ENCODE measurements at regions not wholly inside any gene's neighbourhood (a gene's known extent, or its start where the extent isn't known, plus 50 kb on each side); places are given as distances from the start of the nearest gene placed in this dataset.

DNA sequence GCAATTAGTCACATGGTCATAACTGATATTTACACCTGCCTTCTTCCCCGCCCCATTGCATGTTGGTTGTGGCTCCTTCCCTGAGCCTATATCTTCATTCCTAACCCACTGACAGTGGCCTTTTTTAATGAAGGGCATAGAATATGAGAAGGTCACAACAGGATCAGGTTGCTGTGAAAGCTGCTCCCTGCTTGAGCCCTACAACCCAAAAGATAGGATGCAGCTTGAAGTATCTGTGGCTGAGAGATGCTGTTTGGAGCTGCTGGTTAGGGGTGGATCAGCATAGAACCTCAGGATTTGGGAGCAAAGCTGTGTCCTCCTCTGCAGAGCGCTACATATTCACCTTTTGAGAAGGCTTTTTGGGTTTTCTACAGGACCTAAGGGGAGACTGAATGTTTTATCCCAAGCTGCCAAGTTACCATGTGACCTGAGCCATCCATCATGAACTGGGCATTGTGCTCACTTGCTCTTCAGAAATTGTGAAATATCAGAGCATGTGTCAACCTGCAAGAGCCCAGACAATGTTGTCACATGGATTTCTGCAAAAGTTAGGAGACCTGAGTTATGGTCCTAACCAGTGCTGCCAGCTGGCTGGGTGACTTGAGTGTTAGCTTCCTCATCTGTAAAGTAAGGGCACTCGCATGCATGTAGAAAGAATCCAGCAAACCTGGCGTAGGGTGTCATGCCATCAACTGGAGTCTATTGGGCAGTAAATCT, 49.8 kb upstream of the ARL8B start:
- TF ChIP-seq, protein P1, sequence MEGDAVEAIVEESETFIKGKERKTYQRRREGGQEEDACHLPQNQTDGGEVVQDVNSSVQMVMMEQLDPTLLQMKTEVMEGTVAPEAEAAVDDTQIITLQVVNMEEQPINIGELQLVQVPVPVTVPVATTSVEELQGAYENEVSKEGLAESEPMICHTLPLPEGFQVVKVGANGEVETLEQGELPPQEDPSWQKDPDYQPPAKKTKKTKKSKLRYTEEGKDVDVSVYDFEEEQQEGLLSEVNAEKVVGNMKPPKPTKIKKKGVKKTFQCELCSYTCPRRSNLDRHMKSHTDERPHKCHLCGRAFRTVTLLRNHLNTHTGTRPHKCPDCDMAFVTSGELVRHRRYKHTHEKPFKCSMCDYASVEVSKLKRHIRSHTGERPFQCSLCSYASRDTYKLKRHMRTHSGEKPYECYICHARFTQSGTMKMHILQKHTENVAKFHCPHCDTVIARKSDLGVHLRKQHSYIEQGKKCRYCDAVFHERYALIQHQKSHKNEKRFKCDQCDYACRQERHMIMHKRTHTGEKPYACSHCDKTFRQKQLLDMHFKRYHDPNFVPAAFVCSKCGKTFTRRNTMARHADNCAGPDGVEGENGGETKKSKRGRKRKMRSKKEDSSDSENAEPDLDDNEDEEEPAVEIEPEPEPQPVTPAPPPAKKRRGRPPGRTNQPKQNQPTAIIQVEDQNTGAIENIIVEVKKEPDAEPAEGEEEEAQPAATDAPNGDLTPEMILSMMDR (IDR thresholded peaks at IDR 0.05), result no peak
- TF ChIP-seq EP300 (IDR thresholded peaks at IDR 0.05) (no peak), POLR2A (IDR thresholded peaks at IDR 0.05) (no peak), POLR2AphosphoS5 (IDR thresholded peaks at IDR 0.05) (no peak)
